SH-SY5Y (cell line): ENCODE measurements at regions not wholly inside any gene's neighbourhood (a gene's known extent, or its start where the extent isn't known, plus 50 kb on each side); places are given as distances from the start of the nearest gene placed in this dataset.

Experiments used
- GATA2 ChIP-seq: IDR thresholded peaks from 2 replicates; pipeline ENCODE4 v1.6.1; 2011; ENCODE audit warnings: mild to moderate bottlenecking, low read depth, low read length
- GATA3 ChIP-seq: IDR thresholded peaks from 2 replicates; pipeline ENCODE4 v1.6.1; 2011; ENCODE audit warnings: low read depth, mild to moderate bottlenecking, low read length, moderate library complexity

- TF ChIP-seq GATA2: no peak
- TF ChIP-seq GATA3: no peak
Observed at GRCh38 chr5:175261526-175261925, 182.5 kb downstream of the DRD1 start.
